ENCODE measurements at regions not wholly inside any gene's neighbourhood (a gene's known extent, or its start where the extent isn't known, plus 50 kb on each side); places are given as distances from the start of the nearest gene placed in this dataset.

DNA sequence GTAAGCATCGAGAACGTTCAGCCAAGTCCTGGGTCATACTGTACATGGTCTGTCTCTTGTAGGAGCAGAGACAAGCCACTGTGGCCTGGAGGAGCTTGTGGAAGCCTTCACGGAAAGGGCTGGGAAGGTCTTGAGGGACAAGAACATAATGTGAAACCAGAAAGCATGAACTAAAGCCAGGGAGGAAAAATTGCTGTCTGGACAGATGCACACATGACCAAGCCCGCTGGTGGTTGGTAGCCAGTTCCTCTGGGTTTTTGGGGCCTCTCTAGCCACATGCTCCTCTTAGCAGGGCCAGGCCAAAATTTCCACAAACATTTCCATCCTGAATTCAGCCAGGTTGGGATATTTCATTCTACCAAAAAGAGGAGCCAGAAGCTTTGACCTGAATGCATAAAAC lies 196.2 kb upstream of the SIX2 start:
- Histone ChIP-seq H3K4me1 (ENCODE audit: control insufficient read depth in 2 of 2, insufficient read depth in 1 of 2, low read depth in 1 of 2, low read length in 2 of 2) (peaks cover 0 to 1% of the 10 kb centered on the region in 2 donors), H3K4me2 (ENCODE audit: insufficient read depth, low read length, poor library complexity, severe bottlenecking) (no peak overlapping the region), H3K23ac (ENCODE audit: low read depth, low read length, poor library complexity) (no peak overlapping the region), H3K18ac (ENCODE audit: low read length) (no peak overlapping the region), H3K4ac (ENCODE audit: low read length) (no peak overlapping the region), H2BK12ac (ENCODE audit: low read length) (no peak overlapping the region), H3K9me3 (replicated peaks in 1 of 2; ENCODE audit: control insufficient read depth in 2 of 2, insufficient read depth in 1 of 2, low read depth in 1 of 2, low read length in 2 of 2) (peaks cover 0 to 3% of the 10 kb centered on the region in 2 donors), H3K36me3 (replicated peaks in 1 of 2; ENCODE audit: control insufficient read depth in 2 of 2, insufficient read depth in 2 of 2, low read length in 2 of 2) (no peaks in the 10 kb centered on the region), H4K91ac (ENCODE audit: low read depth, low read length, poor library complexity) (no peak overlapping the region), H3K4me3 (ENCODE audit: low read length in 2 of 2) (no peak overlapping the region), H3K14ac (ENCODE audit: low read length) (no peak overlapping the region), H2BK15ac (ENCODE audit: low read length) (no peak overlapping the region), H3K27me3 (ENCODE audit: control insufficient read depth in 3 of 3, insufficient read depth in 3 of 3, low read depth in 1 of 3, low read length in 3 of 3) (peaks cover 0 to 3% (median 0%) of the 10 kb centered on the region in 3 experiments), H2BK120ac (ENCODE audit: low read depth, low read length) (no peak overlapping the region), H3K9ac (ENCODE audit: low read depth, low read length, poor library complexity) (no peak overlapping the region), H2BK5ac (ENCODE audit: low read length) (no peak overlapping the region), H2AFZ (ENCODE audit: low read length) (no peak overlapping the region), H4K8ac (ENCODE audit: low read depth, low read length) (no peak overlapping the region), H3K27ac (replicated peaks; ENCODE audit: low read length) (no peak overlapping the region), H3K79me1 (ENCODE audit: low read depth, low read length) (no peaks in the 10 kb centered on the region), H2AK5ac (ENCODE audit: low read depth, low read length) (no peak overlapping the region)
- DNase-seq (ENCODE audit: low spot score), result no peak
- no CpG with 5 or more reads among the region's 4 CpGs for WGBS, 2 donors (ENCODE audit: extremely low coverage in 2 of 2, insufficient read length in 2 of 2, insufficient replicate concordance in 1 of 2)

DNA sequence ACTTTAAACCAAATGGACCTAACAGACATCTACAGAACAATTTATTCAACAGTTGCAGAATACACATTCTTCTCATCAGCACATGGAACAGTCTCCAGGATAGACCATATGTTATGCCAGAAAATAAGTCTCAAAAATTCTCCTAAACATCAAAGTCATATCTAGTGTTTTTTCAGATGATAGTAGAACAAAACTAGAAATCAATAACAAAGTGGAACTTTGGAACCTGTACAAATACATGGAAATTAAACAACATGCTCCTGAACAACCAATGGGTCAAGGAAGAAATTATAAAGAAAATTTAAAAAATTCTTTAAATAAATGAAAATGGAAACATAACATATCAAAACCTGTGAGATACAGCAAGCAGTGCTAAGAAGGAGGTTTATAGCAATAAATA lies 194.1 kb upstream of the SIX2 start:
- no peak overlapping the region for H3K18ac ChIP-seq (ENCODE audit: low read length)
- peaks cover 0 to 4% of the 10 kb centered on the region in 2 donors for H3K4me1 ChIP-seq (ENCODE audit: control insufficient read depth in 2 of 2, insufficient read depth in 1 of 2, low read depth in 1 of 2, low read length in 2 of 2)

DNA sequence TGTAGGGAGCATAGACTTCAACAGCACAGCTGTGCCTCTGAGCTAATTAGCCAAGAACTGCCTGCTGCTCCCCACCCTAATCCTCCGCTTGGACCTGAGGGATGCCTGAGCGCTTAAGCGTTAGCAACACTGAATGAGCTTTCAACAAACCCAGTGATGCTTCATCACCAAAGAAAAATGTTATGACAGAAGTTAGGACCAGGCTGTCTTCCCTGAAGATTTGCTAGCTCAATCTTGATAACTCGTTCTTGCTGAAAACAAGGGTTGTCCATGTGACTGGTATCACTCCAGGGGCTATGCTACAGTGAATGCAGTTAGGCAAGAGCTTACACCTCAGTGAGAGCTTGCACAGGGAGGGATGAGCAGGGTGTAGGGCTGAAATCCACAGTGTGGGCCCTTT lies 190.7 kb upstream of the SIX2 start:
- no peak for DNase-seq (ENCODE audit: low spot score)
- peaks cover 0 to 4% of the 10 kb centered on the region in 2 donors for H3K4me1 ChIP-seq (ENCODE audit: control insufficient read depth in 2 of 2, insufficient read depth in 1 of 2, low read depth in 1 of 2, low read length in 2 of 2)
- no peak overlapping the region for H2BK5ac ChIP-seq (ENCODE audit: low read length)
- H2AK5ac ChIP-seq (ENCODE audit: low read depth, low read length), result no peak overlapping the region
- H3K27ac ChIP-seq (replicated peaks; ENCODE audit: low read length), result no peak overlapping the region
- H3K27me3 ChIP-seq (ENCODE audit: control insufficient read depth in 3 of 3, insufficient read depth in 3 of 3, low read depth in 1 of 3, low read length in 3 of 3), result no peaks in the 10 kb centered on the region
- H3K23ac ChIP-seq (ENCODE audit: low read depth, low read length, poor library complexity), result no peak overlapping the region
- peaks cover 0 to 3% of the 10 kb centered on the region in 2 donors for H3K9me3 ChIP-seq (replicated peaks in 1 of 2; ENCODE audit: control insufficient read depth in 2 of 2, insufficient read depth in 1 of 2, low read depth in 1 of 2, low read length in 2 of 2)
- no peak overlapping the region for H4K8ac ChIP-seq (ENCODE audit: low read depth, low read length)
- H3K14ac ChIP-seq (ENCODE audit: low read length), result no peak overlapping the region
- H3K4ac ChIP-seq (ENCODE audit: low read length), result no peak overlapping the region
- H3K4me2 ChIP-seq (ENCODE audit: insufficient read depth, low read length, poor library complexity, severe bottlenecking), result no peak overlapping the region
- H3K4me3 ChIP-seq (ENCODE audit: low read length in 2 of 2), result no peak overlapping the region
- H3K79me1 ChIP-seq (ENCODE audit: low read depth, low read length), result no peaks in the 10 kb centered on the region
- no peak overlapping the region for H4K91ac ChIP-seq (ENCODE audit: low read depth, low read length, poor library complexity)
- no peak overlapping the region for H2BK12ac ChIP-seq (ENCODE audit: low read length)
- no CpG with 5 or more reads among the region's 4 CpGs for WGBS, 2 donors (ENCODE audit: extremely low coverage in 2 of 2, insufficient read length in 2 of 2, insufficient replicate concordance in 1 of 2)
- no peak overlapping the region for H3K18ac ChIP-seq (ENCODE audit: low read length)
- no peak overlapping the region for H3K9ac ChIP-seq (ENCODE audit: low read depth, low read length, poor library complexity)
- no peak overlapping the region for H2AFZ ChIP-seq (ENCODE audit: low read length)
- H3K36me3 ChIP-seq (replicated peaks in 1 of 2; ENCODE audit: control insufficient read depth in 2 of 2, insufficient read depth in 2 of 2, low read length in 2 of 2), result no peaks in the 10 kb centered on the region
- no peak overlapping the region for H2BK120ac ChIP-seq (ENCODE audit: low read depth, low read length)
- no peak overlapping the region for H2BK15ac ChIP-seq (ENCODE audit: low read length)

More for the DNA sequence above, 194.1 kb upstream of the SIX2 start:
- no peak overlapping the region for H3K4me2 ChIP-seq (ENCODE audit: insufficient read depth, low read length, poor library complexity, severe bottlenecking)
- no peak overlapping the region for H4K91ac ChIP-seq (ENCODE audit: low read depth, low read length, poor library complexity)
- no peaks in the 10 kb centered on the region for H3K79me1 ChIP-seq (ENCODE audit: low read depth, low read length)
- H3K23ac ChIP-seq (ENCODE audit: low read depth, low read length, poor library complexity), result no peak overlapping the region
- DNase-seq (ENCODE audit: low spot score), result no peak
- no peak overlapping the region for H2BK15ac ChIP-seq (ENCODE audit: low read length)
- H2BK5ac ChIP-seq (ENCODE audit: low read length), result no peak overlapping the region
- H2AK5ac ChIP-seq (ENCODE audit: low read depth, low read length), result no peak overlapping the region
- no peak overlapping the region for H3K9ac ChIP-seq (ENCODE audit: low read depth, low read length, poor library complexity)
- no peak overlapping the region for H2BK120ac ChIP-seq (ENCODE audit: low read depth, low read length)
- H3K14ac ChIP-seq (ENCODE audit: low read length), result no peak overlapping the region
- peaks cover 0 to 3% of the 10 kb centered on the region in 2 donors for H3K9me3 ChIP-seq (replicated peaks in 1 of 2; ENCODE audit: control insufficient read depth in 2 of 2, insufficient read depth in 1 of 2, low read depth in 1 of 2, low read length in 2 of 2)
- no peak overlapping the region for H2BK12ac ChIP-seq (ENCODE audit: low read length)
- H2AFZ ChIP-seq (ENCODE audit: low read length), result no peak overlapping the region
- H3K36me3 ChIP-seq (replicated peaks in 1 of 2; ENCODE audit: control insufficient read depth in 2 of 2, insufficient read depth in 2 of 2, low read length in 2 of 2), result no peaks in the 10 kb centered on the region
- no peak overlapping the region for H3K4ac ChIP-seq (ENCODE audit: low read length)
- H4K8ac ChIP-seq (ENCODE audit: low read depth, low read length), result no peak overlapping the region
- peaks cover 0 to 3% (median 0%) of the 10 kb centered on the region in 3 experiments for H3K27me3 ChIP-seq (ENCODE audit: control insufficient read depth in 3 of 3, insufficient read depth in 3 of 3, low read depth in 1 of 3, low read length in 3 of 3)
- H3K27ac ChIP-seq (replicated peaks; ENCODE audit: low read length), result no peak overlapping the region
- no peak overlapping the region for H3K4me3 ChIP-seq (ENCODE audit: low read length in 2 of 2)

DNA sequence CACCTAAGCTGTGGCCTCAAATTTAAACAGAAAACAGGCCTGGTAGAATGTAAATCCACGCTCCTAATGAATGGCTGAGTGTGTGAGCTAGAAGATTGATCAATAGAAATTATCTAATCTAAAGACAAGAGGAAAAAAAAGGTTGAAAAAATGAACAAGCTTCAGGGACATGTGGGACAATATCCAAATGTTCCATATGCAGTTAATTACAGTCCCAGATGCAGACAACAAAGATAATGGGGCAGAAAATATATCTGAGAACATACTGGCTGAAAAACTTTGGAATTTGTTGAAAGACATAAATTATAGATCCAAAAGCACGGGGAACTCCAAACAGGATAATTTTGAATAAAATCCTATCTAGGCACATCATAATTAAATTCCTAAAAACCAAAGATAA lies 186.7 kb upstream of the SIX2 start:
- no peak overlapping the region for H3K18ac ChIP-seq (ENCODE audit: low read length)
- H3K27me3 ChIP-seq (ENCODE audit: control insufficient read depth in 3 of 3, insufficient read depth in 3 of 3, low read depth in 1 of 3, low read length in 3 of 3), result no peaks in the 10 kb centered on the region
- H2BK15ac ChIP-seq (ENCODE audit: low read length), result no peak overlapping the region
- no peak overlapping the region for H2AK5ac ChIP-seq (ENCODE audit: low read depth, low read length)
- no peaks in the 10 kb centered on the region for H3K9me3 ChIP-seq (replicated peaks in 1 of 2; ENCODE audit: control insufficient read depth in 2 of 2, insufficient read depth in 1 of 2, low read depth in 1 of 2, low read length in 2 of 2)
- H3K36me3 ChIP-seq (replicated peaks in 1 of 2; ENCODE audit: control insufficient read depth in 2 of 2, insufficient read depth in 2 of 2, low read length in 2 of 2), result no peaks in the 10 kb centered on the region
- H3K4me1 ChIP-seq (ENCODE audit: control insufficient read depth in 2 of 2, insufficient read depth in 1 of 2, low read depth in 1 of 2, low read length in 2 of 2), result peaks cover 0 to 4% of the 10 kb centered on the region in 2 donors
- H3K27ac ChIP-seq (replicated peaks; ENCODE audit: low read length), result no peak overlapping the region
- no peak overlapping the region for H3K14ac ChIP-seq (ENCODE audit: low read length)
- no peak for DNase-seq (ENCODE audit: low spot score)
- H3K23ac ChIP-seq (ENCODE audit: low read depth, low read length, poor library complexity), result no peak overlapping the region
- no peak overlapping the region for H4K91ac ChIP-seq (ENCODE audit: low read depth, low read length, poor library complexity)
- H3K4me2 ChIP-seq (ENCODE audit: insufficient read depth, low read length, poor library complexity, severe bottlenecking), result no peak overlapping the region
- no CpG with 5 or more reads among the region's 2 CpGs for WGBS, 2 donors (ENCODE audit: extremely low coverage in 2 of 2, insufficient read length in 2 of 2, insufficient replicate concordance in 1 of 2)
- H2BK12ac ChIP-seq (ENCODE audit: low read length), result no peak overlapping the region
- H2BK5ac ChIP-seq (ENCODE audit: low read length), result no peak overlapping the region
- no peak overlapping the region for H2BK120ac ChIP-seq (ENCODE audit: low read depth, low read length)
- no peak overlapping the region for H3K9ac ChIP-seq (ENCODE audit: low read depth, low read length, poor library complexity)
- no peak overlapping the region for H3K4ac ChIP-seq (ENCODE audit: low read length)
- no peak overlapping the region for H3K4me3 ChIP-seq (ENCODE audit: low read length in 2 of 2)
- H3K79me1 ChIP-seq (ENCODE audit: low read depth, low read length), result no peaks in the 10 kb centered on the region
- no peak overlapping the region for H2AFZ ChIP-seq (ENCODE audit: low read length)
- H4K8ac ChIP-seq (ENCODE audit: low read depth, low read length), result no peak overlapping the region
